GM23248 (cell line): ENCODE measurements at regions not wholly inside any gene's neighbourhood (a gene's known extent, or its start where the extent isn't known, plus 50 kb on each side); places are given as distances from the start of the nearest gene placed in this dataset.

ENCODE experiments used
- EZH2 ChIP-seq: fragments of 200-600 bp; sonication (generic); IDR thresholded peaks from 2 replicates; pipeline ENCODE4 v1.6.1; 2018; ENCODE audit warnings: antibody characterized with exemption, mild to moderate bottlenecking; ENCODE audit not compliant: insufficient read depth, poor library complexity, severe bottlenecking
- EZH2phosphoT487 ChIP-seq: fragments of 200-600 bp; sonication (generic); IDR thresholded peaks from 2 replicates; pipeline ENCODE4 v1.6.1; 2018; ENCODE audit warnings: antibody characterized with exemption, moderate library complexity, mild to moderate bottlenecking, low read depth; ENCODE audit not compliant: insufficient read depth

DNA sequence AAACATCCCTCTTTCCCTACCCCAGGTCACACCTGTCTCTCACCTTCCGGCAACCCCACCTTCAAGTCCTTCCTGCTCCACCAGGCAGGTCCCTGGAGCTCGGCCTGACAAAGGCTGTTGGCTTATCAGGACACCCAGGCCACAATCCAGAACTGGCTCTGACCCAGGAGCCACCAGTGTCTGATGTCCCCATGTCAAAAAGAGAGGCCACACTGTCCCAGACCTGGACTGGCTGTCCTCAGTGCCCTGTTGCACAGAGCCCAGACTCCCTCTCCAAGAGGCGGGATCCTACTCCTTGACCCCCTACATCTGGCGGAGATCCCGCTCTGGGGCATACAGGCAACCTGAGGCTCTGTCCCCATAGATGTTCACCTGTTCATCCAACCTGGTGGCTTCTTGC is 116.0 kb downstream of the MN1 start:
- TF ChIP-seq EZH2 (no peak), EZH2phosphoT487 (no peak)
